B cell (primary cell): ENCODE measurements at regions not wholly inside any gene's neighbourhood (a gene's known extent, or its start where the extent isn't known, plus 50 kb on each side); places are given as distances from the start of the nearest gene placed in this dataset.

Experiments used
- ATAC-seq: fragments of 200-7000 bp; cut with Tn5 transposase; one replicate; pipeline ENCODE4 v1.10.0; 2021; ENCODE audit warnings: low read depth, mild to moderate bottlenecking, moderate number of reproducible peaks, moderate library complexity
- CTCF ChIA-PET: fragments of 350-600 bp; sonication (Branson Sonifier 250); formaldehyde crosslinking; loops from one replicate; lab custom pipeline; 2021; ENCODE audit warnings: antibody characterized with exemption, inconsistent platforms; lab: Charles Lee
- POLR2A ChIA-PET: fragments of 350-600 bp; sonication (Branson Sonifier 250); formaldehyde crosslinking; loops from one replicate; lab custom pipeline; 2021; ENCODE audit warnings: antibody characterized with exemption; lab: Charles Lee
- DNase-seq: peaks from one replicate; pipeline ENCODE4 v3.0.0; 2013
- H2AFZ ChIP-seq: 2 replicates; pipeline ENCODE4 v1.6.1; 2012; ENCODE audit warnings: mild to moderate bottlenecking, low read depth, low read length; ENCODE audit not compliant: insufficient read depth, poor library complexity, severe bottlenecking
- H3K27ac ChIP-seq, 2 donors: 1 replicate in 1 of 2; 2 replicates in 1 of 2; pipeline ENCODE4 v1.5.1; 2012 to 2013; ENCODE audit warnings: low read length in 2 of 2, mild to moderate bottlenecking in 2 of 2, moderate library complexity in 1 of 2
- H3K27me3 ChIP-seq, 4 experiments: fragments of 200-600 bp in 1 of 4; sonication (generic) in 1 of 4; replicated peaks in 1 of 4; 1 replicate in 2 of 4; 2 replicates in 2 of 4; pipeline versions ENCODE4 v1.6.1 to v1.7.0; 2013 to 2016; ENCODE audit warnings: low read length in 3 of 4, mild to moderate bottlenecking in 2 of 4, mixed read lengths in 1 of 4, moderate library complexity in 1 of 4; ENCODE audit not compliant: insufficient read depth in 4 of 4, control insufficient read depth in 3 of 4; ENCODE audit errors: control extremely low read depth in 1 of 4
- H3K36me3 ChIP-seq, 2 experiments: replicated peaks in 1 of 2; 1 replicate in 1 of 2; 2 replicates in 1 of 2; pipeline versions ENCODE4 v1.6.1 to v1.7.1; 2013; ENCODE audit warnings: low read length in 1 of 2; ENCODE audit not compliant: insufficient read depth in 2 of 2, control insufficient read depth in 1 of 2; ENCODE audit errors: control extremely low read depth in 1 of 2, extremely low read depth in 1 of 2
- H3K4me1 ChIP-seq, 2 donors: fragments of 200-600 bp in 1 of 2; sonication (generic) in 1 of 2; 1 replicate in 1 of 2; 2 replicates in 1 of 2; pipeline versions ENCODE4 v1.5.1 to v1.6.1; 2013 to 2017; ENCODE audit warnings: low read length in 2 of 2; ENCODE audit not compliant: control insufficient read depth in 2 of 2, insufficient read depth in 2 of 2
- H3K4me2 ChIP-seq: replicated peaks from 2 replicates; pipeline ENCODE3; 2012; ENCODE audit warnings: mild to moderate bottlenecking, low read depth, low read length; ENCODE audit not compliant: poor library complexity, severe bottlenecking
- H3K4me3 ChIP-seq, 5 experiments: fragments of 200-600 bp in 1 of 5; sonication (generic) in 1 of 5; 1 replicate in 3 of 5; 2 replicates in 2 of 5; pipeline versions ENCODE4 v1.5.1 to v1.7.0; 2011 to 2016; ENCODE audit warnings: low read length in 4 of 5, mild to moderate bottlenecking in 4 of 5, low read depth in 2 of 5, control low read depth in 1 of 5, moderate library complexity in 1 of 5; ENCODE audit not compliant: insufficient read depth in 1 of 5; ENCODE audit errors: control extremely low read depth in 1 of 5, extremely low read depth in 1 of 5
- H3K79me2 ChIP-seq: fragments of 200-600 bp; sonication (generic); one replicate; pipeline ENCODE4 v1.6.0; 2016; ENCODE audit warnings: low read length; ENCODE audit not compliant: control insufficient read depth, insufficient read depth
- H3K9ac ChIP-seq: fragments of 200-600 bp; sonication (generic); 2 replicates; pipeline ENCODE4 v1.6.1; 2017; ENCODE audit warnings: mild to moderate bottlenecking, low read length, moderate library complexity
- H3K9me3 ChIP-seq, 3 donors: one replicate each; pipeline versions ENCODE4 v1.6.1 to v1.7.1; 2013; ENCODE audit warnings: low read length in 2 of 3; ENCODE audit not compliant: control insufficient read depth in 2 of 3, insufficient read depth in 1 of 3; ENCODE audit errors: control extremely low read depth in 1 of 3
- H4K20me1 ChIP-seq: 2 replicates; pipeline ENCODE4 v1.6.0; 2012; ENCODE audit warnings: mild to moderate bottlenecking, low read length; ENCODE audit not compliant: insufficient read depth, control insufficient read depth, poor library complexity, severe bottlenecking
- H3K27ac Mint-ChIP-seq: one replicate; pipeline ENCODE4 v1.8.0; 2021; ENCODE audit warnings: mixed read lengths
- H3K27me3 Mint-ChIP-seq: one replicate; pipeline ENCODE4 v1.8.0; 2021; ENCODE audit warnings: mixed read lengths
- H3K4me1 Mint-ChIP-seq: one replicate; pipeline ENCODE4 v1.8.0; 2021; ENCODE audit warnings: mixed read lengths
- H3K4me3 Mint-ChIP-seq: one replicate; pipeline ENCODE4 v1.8.0; 2021; ENCODE audit warnings: mixed read lengths
- H3K9me3 Mint-ChIP-seq: one replicate; pipeline ENCODE4 v1.8.0; 2022; ENCODE audit warnings: mixed read lengths; ENCODE audit not compliant: insufficient read depth
- CTCF ChIP-seq: fragments of 200-600 bp; IDR thresholded peaks from one replicate; pipeline ENCODE4 v1.8.0; 2022; ENCODE audit warnings: antibody characterized with exemption, mild to moderate bottlenecking
- EZH2 ChIP-seq: IDR thresholded peaks from 2 replicates; pipeline ENCODE4 v1.6.1; 2012; ENCODE audit warnings: borderline replicate concordance, low read depth, mild to moderate bottlenecking, moderate library complexity, low read length; ENCODE audit not compliant: insufficient read depth, poor library complexity, severe bottlenecking
- WGBS: methylation state at CpG from one replicate; pipeline ENCODE4 v1.1.5; 2013; ENCODE audit warnings: missing lambda C conversion rate; ENCODE audit not compliant: insufficient coverage; 5-methylcytosine and 5-hydroxymethylcytosine counted together
- intact Hi-C: fragments of 100-400 bp; cut with micrococcal nuclease; formaldehyde crosslinking; loops from one replicate; pipeline ENCODE4 v1.10.0; 2022

GRCh38 chr1:195495720-195496635, 1112.3 kb downstream of the KCNT2 start:
- TF ChIP-seq EZH2 (no peak), CTCF (no peak)
- ChIA-PET CTCF (no interaction called here), POLR2A (no interaction called here)
- DNase-seq (no peak), ATAC-seq (no peak)
- Histone ChIP-seq H2AFZ (no peak overlapping the region), H3K9me3 (no peaks in the 10 kb centered on the region), H4K20me1 (no peaks in the 10 kb centered on the region), H3K27ac (no peak overlapping the region), H3K27me3 (no peaks in the 10 kb centered on the region), H3K79me2 (no peaks in the 10 kb centered on the region), H3K36me3 (no peaks in the 10 kb centered on the region), H3K4me1 (no peaks in the 10 kb centered on the region), H3K4me2 (no peak overlapping the region), H3K9ac (no peak overlapping the region), H3K4me3 (no peak overlapping the region)
- 71% methylated on average over 4 of the region's 5 CpGs for WGBS
- intact Hi-C loops, result no loop called here
- Mint-ChIP-seq H3K27ac (no peak overlapping the region), H3K4me1 (no peaks in the 10 kb centered on the region), H3K9me3 (no peaks in the 10 kb centered on the region), H3K27me3 (no peaks in the 10 kb centered on the region), H3K4me3 (no peak overlapping the region)

GRCh38 chr1:195482137-195482536, 1126.1 kb downstream of the KCNT2 start:
- Histone ChIP-seq H3K27ac (no peak overlapping the region), H3K4me3 (no peak overlapping the region), H3K4me2 (no peak overlapping the region), H3K27me3 (no peaks in the 10 kb centered on the region), H3K9me3 (peaks cover 0 to 5% (median 0%) of the 10 kb centered on the region in 3 donors), H2AFZ (no peak overlapping the region), H3K9ac (no peak overlapping the region), H3K79me2 (no peaks in the 10 kb centered on the region), H3K36me3 (no peaks in the 10 kb centered on the region), H3K4me1 (no peaks in the 10 kb centered on the region), H4K20me1 (no peaks in the 10 kb centered on the region)
- intact Hi-C loops, result no loop called here
- DNase-seq (no peak), ATAC-seq (no peak)
- H3K9me3 Mint-ChIP-seq, result no peaks in the 10 kb centered on the region
- H3K27ac Mint-ChIP-seq, result no peak overlapping the region
- WGBS, result 90% methylated on average over 5 of the region's 6 CpGs
- no peaks in the 10 kb centered on the region for H3K27me3 Mint-ChIP-seq
- H3K4me3 Mint-ChIP-seq, result no peak overlapping the region
- ChIA-PET POLR2A (no interaction called here), CTCF (no interaction called here)
- no peak for TF ChIP-seq CTCF
- no peak for TF ChIP-seq EZH2
- no peaks in the 10 kb centered on the region for H3K4me1 Mint-ChIP-seq
